ENCODE measurements at regions not wholly inside any gene's neighbourhood (a gene's known extent, or its start where the extent isn't known, plus 50 kb on each side); places are given as distances from the start of the nearest gene placed in this dataset.

- H3K4me1 ChIP-seq (ENCODE audit: control insufficient read depth in 2 of 2, insufficient read depth in 2 of 2, low read length in 2 of 2): no peaks in the 10 kb centered on the region
- no peaks in the 10 kb centered on the region for H3K79me2 ChIP-seq (ENCODE audit: control insufficient read depth, insufficient read depth, low read length)
- no peaks in the 10 kb centered on the region for H3K36me3 ChIP-seq (replicated peaks in 1 of 2; ENCODE audit: control extremely low read depth in 1 of 2, control insufficient read depth in 1 of 2, extremely low read depth in 1 of 2, insufficient read depth in 2 of 2, low read length in 1 of 2)
- Mint-ChIP-seq H3K4me3 (no peak overlapping the region), H3K9me3 (ENCODE audit: insufficient read depth) (no peaks in the 10 kb centered on the region), H3K4me1 (peaks cover 2% of the 10 kb centered on the region), H3K27ac (no peak overlapping the region), H3K27me3 (no peaks in the 10 kb centered on the region)
- ChIA-PET CTCF (no interaction called here), POLR2A (no interaction called here)
- no peak overlapping the region for H3K4me3 ChIP-seq (ENCODE audit: control extremely low read depth in 1 of 5, extremely low read depth in 1 of 5, insufficient read depth in 1 of 5, low read depth in 2 of 5, low read length in 4 of 5)
- no peak for ATAC-seq (ENCODE audit: low read depth)
- H2AFZ ChIP-seq (ENCODE audit: insufficient read depth, low read depth, low read length, poor library complexity, severe bottlenecking): no peak overlapping the region
- no peak for DNase-seq
- no peaks in the 10 kb centered on the region for H3K27me3 ChIP-seq (replicated peaks in 1 of 4; ENCODE audit: control extremely low read depth in 1 of 4, control insufficient read depth in 3 of 4, insufficient read depth in 4 of 4, low read length in 3 of 4)
- H3K4me2 ChIP-seq (replicated peaks; ENCODE audit: low read depth, low read length, poor library complexity, severe bottlenecking): no peak overlapping the region
- no peak overlapping the region for H3K9ac ChIP-seq (ENCODE audit: low read length)
- no peak for TF ChIP-seq EZH2 (IDR thresholded peaks at IDR 0.05; ENCODE audit: borderline replicate concordance, insufficient read depth, low read depth, low read length, poor library complexity, severe bottlenecking)
- TF ChIP-seq CTCF (IDR thresholded peaks at IDR 0.05): no peak
- no peaks in the 10 kb centered on the region for H4K20me1 ChIP-seq (ENCODE audit: control insufficient read depth, insufficient read depth, low read length, poor library complexity, severe bottlenecking)
- no peak overlapping the region for H3K27ac ChIP-seq (ENCODE audit: low read length in 2 of 2)
- WGBS (ENCODE audit: insufficient coverage): 88% methylated on average over 1 of the region's 2 CpGs
- intact Hi-C loops (cut with micrococcal nuclease): no loop called here
- no peaks in the 10 kb centered on the region for H3K9me3 ChIP-seq (ENCODE audit: control extremely low read depth in 1 of 3, control insufficient read depth in 2 of 3, insufficient read depth in 1 of 3, low read length in 2 of 3)
Measured at GRCh38 chr7:118075936-118076335, 108.0 kb upstream of the LSM8 start.

DNA sequence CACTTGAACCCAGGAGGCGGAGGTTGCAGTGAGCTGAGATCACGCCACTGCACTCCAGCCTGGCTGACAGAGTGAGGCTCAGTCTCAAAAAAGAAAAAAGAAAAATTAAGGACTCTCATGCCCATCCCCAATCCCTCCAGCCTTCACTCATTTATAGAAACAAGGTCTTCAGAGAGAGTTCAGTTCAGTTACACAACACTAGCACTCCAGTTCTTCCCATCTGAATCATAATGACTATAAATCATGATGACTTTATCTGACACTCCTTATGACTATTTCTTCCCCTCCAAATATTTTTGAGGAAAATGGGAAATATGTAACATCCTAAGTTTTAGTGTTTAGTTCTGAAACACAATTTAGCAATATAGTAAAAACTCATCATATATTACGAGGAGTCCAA, 107.4 kb upstream of the LSM8 start:
- WGBS (ENCODE audit: insufficient coverage): 100% methylated on average over 2 of the region's 3 CpGs
- TF ChIP-seq EZH2 (IDR thresholded peaks at IDR 0.05; ENCODE audit: borderline replicate concordance, insufficient read depth, low read depth, low read length, poor library complexity, severe bottlenecking): no peak
- no peak for TF ChIP-seq CTCF (IDR thresholded peaks at IDR 0.05)

More for the DNA sequence above, 107.4 kb upstream of the LSM8 start:
- ATAC-seq (ENCODE audit: low read depth) (no peak), DNase-seq (no peak)
- H3K4me1 ChIP-seq (ENCODE audit: control insufficient read depth in 2 of 2, insufficient read depth in 2 of 2, low read length in 2 of 2): no peaks in the 10 kb centered on the region
- Mint-ChIP-seq H3K4me3 (no peak overlapping the region), H3K4me1 (peaks cover 3% of the 10 kb centered on the region), H3K27ac (no peak overlapping the region), H3K9me3 (ENCODE audit: insufficient read depth) (no peaks in the 10 kb centered on the region), H3K27me3 (no peaks in the 10 kb centered on the region)
- H3K9me3 ChIP-seq (ENCODE audit: control extremely low read depth in 1 of 3, control insufficient read depth in 2 of 3, insufficient read depth in 1 of 3, low read length in 2 of 3): no peaks in the 10 kb centered on the region
- no peak overlapping the region for H3K27ac ChIP-seq (ENCODE audit: low read length in 2 of 2)
- intact Hi-C loops (cut with micrococcal nuclease): no loop called here
- ChIA-PET CTCF (no interaction called here), POLR2A (no interaction called here)
- H2AFZ ChIP-seq (ENCODE audit: insufficient read depth, low read depth, low read length, poor library complexity, severe bottlenecking): no peak overlapping the region
- H4K20me1 ChIP-seq (ENCODE audit: control insufficient read depth, insufficient read depth, low read length, poor library complexity, severe bottlenecking): no peaks in the 10 kb centered on the region
- H3K4me3 ChIP-seq (ENCODE audit: control extremely low read depth in 1 of 5, extremely low read depth in 1 of 5, insufficient read depth in 1 of 5, low read depth in 2 of 5, low read length in 4 of 5): no peak overlapping the region
- no peaks in the 10 kb centered on the region for H3K27me3 ChIP-seq (replicated peaks in 1 of 4; ENCODE audit: control extremely low read depth in 1 of 4, control insufficient read depth in 3 of 4, insufficient read depth in 4 of 4, low read length in 3 of 4)
- H3K36me3 ChIP-seq (replicated peaks in 1 of 2; ENCODE audit: control extremely low read depth in 1 of 2, control insufficient read depth in 1 of 2, extremely low read depth in 1 of 2, insufficient read depth in 2 of 2, low read length in 1 of 2): no peaks in the 10 kb centered on the region
- no peak overlapping the region for H3K9ac ChIP-seq (ENCODE audit: low read length)
- no peaks in the 10 kb centered on the region for H3K79me2 ChIP-seq (ENCODE audit: control insufficient read depth, insufficient read depth, low read length)
- H3K4me2 ChIP-seq (replicated peaks; ENCODE audit: low read depth, low read length, poor library complexity, severe bottlenecking): no peak overlapping the region

Measured in B cell (primary cell).